ENCODE measurements at regions not wholly inside any gene's neighbourhood (a gene's known extent, or its start where the extent isn't known, plus 50 kb on each side); places are given as distances from the start of the nearest gene placed in this dataset.

DNA sequence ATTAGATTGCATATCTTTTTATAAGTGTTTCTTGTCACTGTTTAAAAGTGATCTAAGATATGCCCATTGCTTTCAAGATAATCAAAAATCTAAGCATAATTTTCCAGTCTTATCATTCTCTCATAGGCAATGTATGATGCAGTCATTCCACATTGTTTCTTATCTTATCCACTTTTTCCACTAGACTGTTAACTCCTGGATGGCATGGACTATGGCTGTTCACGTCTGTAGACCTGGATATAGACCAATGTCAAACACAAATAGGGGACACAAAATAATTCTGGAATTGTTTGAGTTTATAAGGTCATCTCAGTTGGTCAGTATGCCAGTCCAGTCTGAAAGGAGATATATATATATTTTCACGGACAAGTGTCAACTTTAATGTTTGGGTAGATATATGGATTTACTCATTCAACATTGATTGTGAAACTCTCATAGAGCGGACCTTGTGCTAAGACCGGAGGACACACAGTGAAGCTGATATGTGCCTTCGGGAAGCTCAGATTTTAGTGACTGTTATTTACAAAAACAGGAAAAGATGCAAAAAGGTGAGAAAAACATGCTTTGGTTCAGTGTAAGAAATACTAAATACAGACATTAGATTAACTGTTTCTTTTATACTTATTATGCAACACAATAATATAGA, 689.4 kb upstream of the SLC8A1 start:
- TF ChIP-seq EZH2 (IDR thresholded peaks at IDR 0.05; ENCODE audit: borderline replicate concordance, low read length) = no peak
- TF ChIP-seq, protein P1, sequence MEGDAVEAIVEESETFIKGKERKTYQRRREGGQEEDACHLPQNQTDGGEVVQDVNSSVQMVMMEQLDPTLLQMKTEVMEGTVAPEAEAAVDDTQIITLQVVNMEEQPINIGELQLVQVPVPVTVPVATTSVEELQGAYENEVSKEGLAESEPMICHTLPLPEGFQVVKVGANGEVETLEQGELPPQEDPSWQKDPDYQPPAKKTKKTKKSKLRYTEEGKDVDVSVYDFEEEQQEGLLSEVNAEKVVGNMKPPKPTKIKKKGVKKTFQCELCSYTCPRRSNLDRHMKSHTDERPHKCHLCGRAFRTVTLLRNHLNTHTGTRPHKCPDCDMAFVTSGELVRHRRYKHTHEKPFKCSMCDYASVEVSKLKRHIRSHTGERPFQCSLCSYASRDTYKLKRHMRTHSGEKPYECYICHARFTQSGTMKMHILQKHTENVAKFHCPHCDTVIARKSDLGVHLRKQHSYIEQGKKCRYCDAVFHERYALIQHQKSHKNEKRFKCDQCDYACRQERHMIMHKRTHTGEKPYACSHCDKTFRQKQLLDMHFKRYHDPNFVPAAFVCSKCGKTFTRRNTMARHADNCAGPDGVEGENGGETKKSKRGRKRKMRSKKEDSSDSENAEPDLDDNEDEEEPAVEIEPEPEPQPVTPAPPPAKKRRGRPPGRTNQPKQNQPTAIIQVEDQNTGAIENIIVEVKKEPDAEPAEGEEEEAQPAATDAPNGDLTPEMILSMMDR (conservative IDR thresholded peaks at IDR 0.05 in 1 of 2, IDR thresholded peaks at IDR 0.05 in 1 of 2; ENCODE audit: extremely low read depth in 1 of 2, insufficient read depth in 1 of 2, low read depth in 1 of 2, low read length in 2 of 2) = no peak

Data from mammary epithelial cell (primary cell).